ENCODE measurements at regions not wholly inside any gene's neighbourhood (a gene's known extent, or its start where the extent isn't known, plus 50 kb on each side); places are given as distances from the start of the nearest gene placed in this dataset.

- no peak for TF ChIP-seq CTCF (IDR thresholded peaks at IDR 0.05; ENCODE audit: extremely low read depth, insufficient read depth, missing control alignments)
- DNase-seq (ENCODE audit: low spot score): no peak
- in situ Hi-C loops (cut with MboI; ENCODE audit: low pct_unique_long_range_greater_than_20kb, low sequenced_read_pairs, unreplicated experiment): no loop called here
These were observed 96.5 kb upstream of the CELF4 start for GRCh38 chr18:37662099-37662498.

GRCh38 chr18:37661478-37661877, 95.9 kb upstream of the CELF4 start:
- no peak for TF ChIP-seq CTCF (IDR thresholded peaks at IDR 0.05; ENCODE audit: extremely low read depth, insufficient read depth, missing control alignments)
- no peak for DNase-seq (ENCODE audit: low spot score)
- in situ Hi-C loops (cut with MboI; ENCODE audit: low pct_unique_long_range_greater_than_20kb, low sequenced_read_pairs, unreplicated experiment): no loop called here

- in situ Hi-C loops (cut with MboI; ENCODE audit: low pct_unique_long_range_greater_than_20kb, low sequenced_read_pairs, unreplicated experiment): no loop called here
- no peak for TF ChIP-seq CTCF (IDR thresholded peaks at IDR 0.05; ENCODE audit: extremely low read depth, insufficient read depth, missing control alignments)
These were observed 95.5 kb upstream of the CELF4 start for GRCh38 chr18:37661061-37661460.

GRCh38 chr18:37660658-37661057, 95.1 kb upstream of the CELF4 start:
- in situ Hi-C loops (cut with MboI; ENCODE audit: low pct_unique_long_range_greater_than_20kb, low sequenced_read_pairs, unreplicated experiment): no loop called here
- TF ChIP-seq CTCF (IDR thresholded peaks at IDR 0.05; ENCODE audit: extremely low read depth, insufficient read depth, missing control alignments): no peak
- no peak for DNase-seq (ENCODE audit: low spot score)

More at GRCh38 chr18:37661061-37661460, 95.5 kb upstream of the CELF4 start:
- DNase-seq (ENCODE audit: low spot score): no peak

GRCh38 chr18:37659906-37660305, 94.3 kb upstream of the CELF4 start:
- no peak for TF ChIP-seq CTCF (IDR thresholded peaks at IDR 0.05; ENCODE audit: extremely low read depth, insufficient read depth, missing control alignments)
- DNase-seq (ENCODE audit: low spot score): no peak
- in situ Hi-C loops (cut with MboI; ENCODE audit: low pct_unique_long_range_greater_than_20kb, low sequenced_read_pairs, unreplicated experiment): no loop called here

- TF ChIP-seq CTCF (IDR thresholded peaks at IDR 0.05; ENCODE audit: extremely low read depth, insufficient read depth, missing control alignments): no peak
- in situ Hi-C loops (cut with MboI; ENCODE audit: low pct_unique_long_range_greater_than_20kb, low sequenced_read_pairs, unreplicated experiment): no loop called here
- DNase-seq (ENCODE audit: low spot score): no peak
These were observed 93.3 kb upstream of the CELF4 start for GRCh38 chr18:37658894-37659293.

GRCh38 chr18:37657493-37657892, 91.9 kb upstream of the CELF4 start:
- no peak for DNase-seq (ENCODE audit: low spot score)
- no peak for TF ChIP-seq CTCF (IDR thresholded peaks at IDR 0.05; ENCODE audit: extremely low read depth, insufficient read depth, missing control alignments)
- in situ Hi-C loops (cut with MboI; ENCODE audit: low pct_unique_long_range_greater_than_20kb, low sequenced_read_pairs, unreplicated experiment): no loop called here
